Type B pancreatic cell (in vitro differentiated cells): ENCODE measurements at regions not wholly inside any gene's neighbourhood (a gene's known extent, or its start where the extent isn't known, plus 50 kb on each side); places are given as distances from the start of the nearest gene placed in this dataset.

Experiments
- DNase-seq: peaks from one replicate; pipeline ENCODE4 v3.0.0; 2021; ENCODE audit warnings: mixed read lengths; ENCODE audit not compliant: unreplicated experiment; ENCODE audit errors: extremely low spot score
- H3K27ac Mint-ChIP-seq: 2 replicates; pipeline ENCODE4 v1.8.0; 2021; ENCODE audit warnings: mild to moderate bottlenecking, mixed read lengths
- H3K27me3 Mint-ChIP-seq: 2 replicates; pipeline ENCODE4 v1.8.0; 2021; ENCODE audit warnings: mixed read lengths
- H3K36me3 Mint-ChIP-seq: 2 replicates; pipeline ENCODE4 v1.8.0; 2021; ENCODE audit warnings: mixed read lengths
- H3K4me1 Mint-ChIP-seq: one replicate; pipeline ENCODE4 v1.8.0; 2021; ENCODE audit warnings: mixed read lengths; ENCODE audit not compliant: unreplicated experiment
- H3K4me3 Mint-ChIP-seq: 2 replicates; pipeline ENCODE4 v1.8.0; 2021; ENCODE audit warnings: mild to moderate bottlenecking, mixed read lengths
- H3K9me3 Mint-ChIP-seq: 2 replicates; pipeline ENCODE4 v1.8.0; 2021; ENCODE audit warnings: mixed read lengths
- TF ChIP-seq, protein P1 (sequence below): fragments of 200-600 bp; sonication (generic); conservative IDR thresholded peaks from 2 replicates; pipeline ENCODE4 v1.5.0; 2021; ENCODE audit warnings: antibody characterized with exemption, mild to moderate bottlenecking

DNA sequence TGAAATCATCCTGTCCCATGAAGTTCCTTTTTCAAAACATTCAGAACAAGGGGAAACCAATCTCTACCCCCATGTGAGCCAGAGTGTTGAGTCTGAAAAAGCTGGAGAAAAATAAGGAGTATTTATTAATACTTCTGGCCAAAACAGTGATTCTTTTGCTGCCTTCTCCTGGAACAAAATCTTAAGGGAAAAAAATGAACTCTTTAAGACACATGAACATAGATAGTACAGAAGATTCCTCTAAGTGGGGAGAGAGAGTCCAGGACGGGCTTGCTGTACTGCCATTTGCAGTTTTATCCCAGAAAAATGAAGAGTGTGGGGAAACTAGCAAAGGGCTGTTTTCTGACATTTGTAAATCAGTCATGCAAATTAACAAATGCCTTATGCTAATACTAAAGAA is 173.4 kb upstream of the CELF2 start:
- Mint-ChIP-seq H3K9me3 (peaks cover 12% of the 10 kb centered on the region), H3K27ac (no peak overlapping the region), H3K4me1 (no peaks in the 10 kb centered on the region), H3K4me3 (no peak overlapping the region), H3K27me3 (peaks cover 20% of the 10 kb centered on the region), H3K36me3 (no peaks in the 10 kb centered on the region)
- TF ChIP-seq, protein P1, sequence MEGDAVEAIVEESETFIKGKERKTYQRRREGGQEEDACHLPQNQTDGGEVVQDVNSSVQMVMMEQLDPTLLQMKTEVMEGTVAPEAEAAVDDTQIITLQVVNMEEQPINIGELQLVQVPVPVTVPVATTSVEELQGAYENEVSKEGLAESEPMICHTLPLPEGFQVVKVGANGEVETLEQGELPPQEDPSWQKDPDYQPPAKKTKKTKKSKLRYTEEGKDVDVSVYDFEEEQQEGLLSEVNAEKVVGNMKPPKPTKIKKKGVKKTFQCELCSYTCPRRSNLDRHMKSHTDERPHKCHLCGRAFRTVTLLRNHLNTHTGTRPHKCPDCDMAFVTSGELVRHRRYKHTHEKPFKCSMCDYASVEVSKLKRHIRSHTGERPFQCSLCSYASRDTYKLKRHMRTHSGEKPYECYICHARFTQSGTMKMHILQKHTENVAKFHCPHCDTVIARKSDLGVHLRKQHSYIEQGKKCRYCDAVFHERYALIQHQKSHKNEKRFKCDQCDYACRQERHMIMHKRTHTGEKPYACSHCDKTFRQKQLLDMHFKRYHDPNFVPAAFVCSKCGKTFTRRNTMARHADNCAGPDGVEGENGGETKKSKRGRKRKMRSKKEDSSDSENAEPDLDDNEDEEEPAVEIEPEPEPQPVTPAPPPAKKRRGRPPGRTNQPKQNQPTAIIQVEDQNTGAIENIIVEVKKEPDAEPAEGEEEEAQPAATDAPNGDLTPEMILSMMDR = no peak
- no peak for DNase-seq

DNA sequence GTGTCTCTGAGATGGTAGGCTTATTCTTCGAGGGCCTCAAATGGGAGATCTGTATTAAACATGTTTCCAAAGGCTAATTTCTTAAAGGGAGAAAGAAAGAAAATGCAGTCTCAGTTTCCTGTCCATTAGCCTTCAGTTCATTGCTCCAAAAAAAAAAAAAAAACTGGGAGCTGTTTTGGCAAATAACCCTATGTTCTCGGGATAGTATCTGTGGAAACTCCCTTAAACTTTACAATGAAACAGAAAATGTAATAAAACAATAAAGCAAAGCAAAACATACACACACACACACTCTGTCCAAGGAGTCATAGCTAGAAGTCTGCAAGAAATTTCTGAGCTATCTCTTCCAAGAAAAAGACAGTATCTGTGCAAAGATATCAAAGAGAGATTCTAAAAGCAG is 172.5 kb upstream of the CELF2 start:
- H3K4me3 Mint-ChIP-seq = no peak overlapping the region
- H3K27ac Mint-ChIP-seq = no peak overlapping the region
- H3K9me3 Mint-ChIP-seq = peaks cover 5% of the 10 kb centered on the region
- H3K27me3 Mint-ChIP-seq = peaks cover 20% of the 10 kb centered on the region
- no peak for DNase-seq
- H3K36me3 Mint-ChIP-seq = no peaks in the 10 kb centered on the region
- no peaks in the 10 kb centered on the region for H3K4me1 Mint-ChIP-seq
- TF ChIP-seq, protein P1 = no peak

GRCh38 chr10:10845826-10846503 is 171.7 kb upstream of the CELF2 start:
- TF ChIP-seq, protein P1 = no peak
- H3K4me3 Mint-ChIP-seq = no peak overlapping the region
- no peaks in the 10 kb centered on the region for H3K36me3 Mint-ChIP-seq
- no peak overlapping the region for H3K27ac Mint-ChIP-seq
- peaks cover 20% of the 10 kb centered on the region for H3K27me3 Mint-ChIP-seq
- H3K4me1 Mint-ChIP-seq = no peaks in the 10 kb centered on the region
- no peak for DNase-seq
- H3K9me3 Mint-ChIP-seq = peaks cover 5% of the 10 kb centered on the region

DNA sequence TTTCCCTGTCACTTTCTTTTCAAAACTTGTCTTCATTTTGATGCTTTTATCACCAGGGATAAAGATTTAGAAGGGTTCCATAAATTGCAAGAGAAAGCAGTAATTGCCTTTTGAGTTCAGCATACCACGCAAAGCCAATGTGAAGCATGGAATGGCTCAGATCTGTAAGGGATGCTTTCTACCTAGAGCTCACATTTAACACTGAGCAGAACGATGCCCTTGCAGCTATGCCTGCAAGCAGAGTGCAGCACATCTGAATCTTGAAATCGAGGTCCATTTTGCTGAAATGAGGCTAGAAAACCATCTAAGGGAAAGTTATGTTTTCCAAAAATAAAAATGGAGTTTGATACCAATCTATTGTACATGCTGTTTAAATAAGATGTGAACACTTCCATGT is 171.2 kb upstream of the CELF2 start:
- no peaks in the 10 kb centered on the region for H3K4me1 Mint-ChIP-seq
- H3K27me3 Mint-ChIP-seq = peaks cover 20% of the 10 kb centered on the region
- no peak overlapping the region for H3K27ac Mint-ChIP-seq
- peaks cover 2% of the 10 kb centered on the region for H3K9me3 Mint-ChIP-seq
- TF ChIP-seq, protein P1 = no peak
- H3K4me3 Mint-ChIP-seq = no peak overlapping the region
- H3K36me3 Mint-ChIP-seq = no peaks in the 10 kb centered on the region
- no peak for DNase-seq

DNA sequence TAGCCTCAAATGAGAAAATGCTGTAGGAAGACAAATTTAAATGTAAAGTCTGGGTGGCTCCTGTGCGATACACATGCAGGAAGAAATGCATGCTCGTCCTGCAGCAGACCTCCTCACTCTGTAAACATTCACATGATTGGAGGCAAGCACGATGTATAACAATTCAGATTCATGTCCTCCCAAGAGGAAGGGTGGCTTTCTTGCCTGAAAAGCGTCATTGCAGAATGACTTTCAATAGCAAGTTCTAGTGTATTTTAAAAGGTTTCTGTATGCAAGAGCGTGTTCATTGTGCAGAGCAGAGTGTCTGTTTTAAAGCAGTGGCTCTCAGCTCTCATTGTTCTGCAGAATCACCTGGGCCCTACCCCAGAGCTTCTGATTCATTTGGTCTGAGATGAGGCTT is 170.3 kb upstream of the CELF2 start:
- H3K27me3 Mint-ChIP-seq = peaks cover 22% of the 10 kb centered on the region
- H3K4me1 Mint-ChIP-seq = no peaks in the 10 kb centered on the region
- TF ChIP-seq, protein P1 = no peak
- no peaks in the 10 kb centered on the region for H3K9me3 Mint-ChIP-seq
- no peak overlapping the region for H3K4me3 Mint-ChIP-seq
- H3K36me3 Mint-ChIP-seq = no peaks in the 10 kb centered on the region
- no peak for DNase-seq
- H3K27ac Mint-ChIP-seq = no peak overlapping the region
